Activated CD4-positive, alpha-beta T cell treated with anti-CD3 and anti-CD28 coated beads, Interleukin-2, amount 10 ng/mL, durations not matched to agents 7 days and 5 days (primary cell): ENCODE measurements at regions not wholly inside any gene's neighbourhood (a gene's known extent, or its start where the extent isn't known, plus 50 kb on each side); places are given as distances from the start of the nearest gene placed in this dataset.
"Not testable (repeated sequence)": the region's sequence is repeated elsewhere in the genome, so short reads cannot be mapped to it uniquely, and the experiment has no call there.

Experiments used
- CTCF ChIA-PET: fragments of 350-600 bp; sonication (Branson Sonifier 250); formaldehyde crosslinking; loops from one replicate; lab custom pipeline; 2021; ENCODE audit warnings: antibody characterized with exemption; lab: Charles Lee
- POLR2A ChIA-PET: fragments of 350-600 bp; sonication (Branson Sonifier 250); formaldehyde crosslinking; loops from one replicate; lab custom pipeline; 2021; ENCODE audit warnings: antibody characterized with exemption; lab: Charles Lee
- DNase-seq: peaks from one replicate; pipeline ENCODE4 v3.0.0-alpha.2; 2020
- H3K27ac Mint-ChIP-seq: one replicate; pipeline ENCODE4 v1.8.0; 2021; ENCODE audit warnings: mild to moderate bottlenecking, moderate library complexity, mixed read lengths
- H3K27me3 Mint-ChIP-seq: one replicate; pipeline ENCODE4 v1.8.0; 2021; ENCODE audit warnings: mixed read lengths
- H3K36me3 Mint-ChIP-seq: one replicate; pipeline ENCODE4 v1.8.0; 2021; ENCODE audit warnings: low read depth, mixed read lengths
- H3K4me1 Mint-ChIP-seq: one replicate; pipeline ENCODE4 v1.8.0; 2021; ENCODE audit warnings: mixed read lengths
- H3K4me3 Mint-ChIP-seq: one replicate; pipeline ENCODE4 v1.8.0; 2021; ENCODE audit warnings: mild to moderate bottlenecking, moderate library complexity, mixed read lengths
- H3K9me3 Mint-ChIP-seq: one replicate; pipeline ENCODE4 v1.8.0; 2021; ENCODE audit warnings: mixed read lengths

DNA sequence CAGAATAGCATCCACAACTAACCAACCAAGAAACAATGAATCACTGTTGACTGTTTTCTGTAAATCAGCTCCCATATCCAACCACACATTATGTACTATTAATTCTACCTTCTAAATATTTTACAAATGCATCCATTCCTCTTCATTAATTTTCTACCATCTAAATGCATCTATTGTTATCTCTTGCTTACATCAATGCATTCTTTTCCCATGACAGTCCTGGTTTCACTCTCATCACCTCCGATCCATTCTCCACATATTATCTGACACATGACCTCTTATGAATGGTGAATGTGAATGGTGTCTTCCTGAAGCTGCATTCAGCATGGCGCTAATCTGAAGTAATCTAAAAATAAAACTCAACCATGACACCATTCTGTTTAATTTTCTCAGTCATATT lies 153.8 kb upstream of the CALCR start:
- DNase-seq = no peak
- no peak overlapping the region for H3K4me3 Mint-ChIP-seq
- no peaks in the 10 kb centered on the region for H3K4me1 Mint-ChIP-seq
- H3K27me3 Mint-ChIP-seq = no peaks in the 10 kb centered on the region
- H3K36me3 Mint-ChIP-seq = no peaks in the 10 kb centered on the region
- ChIA-PET POLR2A (no interaction called here), CTCF (no interaction called here)
- H3K9me3 Mint-ChIP-seq = no peaks in the 10 kb centered on the region
- no peak overlapping the region for H3K27ac Mint-ChIP-seq

GRCh38 chr7:93725954-93726353 lies 151.4 kb upstream of the CALCR start:
- ChIA-PET CTCF (no interaction called here), POLR2A (no interaction called here)
- Mint-ChIP-seq H3K27ac (no peak overlapping the region), H3K27me3 (no peaks in the 10 kb centered on the region), H3K4me3 (no peak overlapping the region), H3K4me1 (no peaks in the 10 kb centered on the region), H3K9me3 (no peaks in the 10 kb centered on the region), H3K36me3 (no peaks in the 10 kb centered on the region)
- no peak for DNase-seq

GRCh38 chr7:93723424-93724124 lies 149.1 kb upstream of the CALCR start:
- H3K4me1 Mint-ChIP-seq = no peaks in the 10 kb centered on the region
- DNase-seq = no peak
- ChIA-PET POLR2A (no interaction called here), CTCF (no interaction called here)
- no peaks in the 10 kb centered on the region for H3K9me3 Mint-ChIP-seq
- H3K27ac Mint-ChIP-seq = no peak overlapping the region
- H3K4me3 Mint-ChIP-seq = no peak overlapping the region
- no peaks in the 10 kb centered on the region for H3K36me3 Mint-ChIP-seq
- H3K27me3 Mint-ChIP-seq = no peaks in the 10 kb centered on the region

DNA sequence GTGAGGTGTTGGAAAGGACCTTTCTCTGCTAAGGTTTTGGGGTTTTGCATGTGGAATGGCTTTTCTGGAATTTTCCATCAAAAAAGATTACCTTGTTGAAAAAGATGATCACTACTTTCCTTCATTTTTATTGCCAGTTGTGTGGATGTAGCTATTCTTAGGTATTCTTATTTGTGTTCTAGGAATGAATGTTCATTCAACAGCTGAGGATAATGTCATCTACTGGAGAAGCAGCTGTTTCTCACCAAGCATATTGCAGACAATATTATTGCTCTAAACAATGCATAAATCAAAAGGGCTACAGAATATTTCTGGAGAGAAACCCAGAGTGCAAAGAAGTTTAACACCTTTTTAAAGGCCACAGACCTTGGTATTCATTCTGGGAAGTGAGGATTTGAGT lies 145.6 kb upstream of the CALCR start:
- CTCF ChIA-PET = interaction anchor here (0.6 to 1.1 kb wide), 2 partner anchors 10 to 689 kb away, joined by 3 read pairs; no protein-coding TSS in a partner anchor

GRCh38 chr7:93719546-93719945 lies 145.0 kb upstream of the CALCR start:
- CTCF ChIA-PET = interaction anchor here (0.7 to 1.1 kb wide), 2 partner anchors 11 to 940 kb away, joined by 3 read pairs; no protein-coding TSS in a partner anchor

More for the DNA sequence above, 145.6 kb upstream of the CALCR start:
- H3K27me3 Mint-ChIP-seq = peaks cover 1% of the 10 kb centered on the region
- no peaks in the 10 kb centered on the region for H3K4me1 Mint-ChIP-seq
- no peaks in the 10 kb centered on the region for H3K36me3 Mint-ChIP-seq
- no peak overlapping the region for H3K4me3 Mint-ChIP-seq
- no peaks in the 10 kb centered on the region for H3K9me3 Mint-ChIP-seq
- DNase-seq = no peak
- POLR2A ChIA-PET = no interaction called here
- H3K27ac Mint-ChIP-seq = no peak overlapping the region

DNA sequence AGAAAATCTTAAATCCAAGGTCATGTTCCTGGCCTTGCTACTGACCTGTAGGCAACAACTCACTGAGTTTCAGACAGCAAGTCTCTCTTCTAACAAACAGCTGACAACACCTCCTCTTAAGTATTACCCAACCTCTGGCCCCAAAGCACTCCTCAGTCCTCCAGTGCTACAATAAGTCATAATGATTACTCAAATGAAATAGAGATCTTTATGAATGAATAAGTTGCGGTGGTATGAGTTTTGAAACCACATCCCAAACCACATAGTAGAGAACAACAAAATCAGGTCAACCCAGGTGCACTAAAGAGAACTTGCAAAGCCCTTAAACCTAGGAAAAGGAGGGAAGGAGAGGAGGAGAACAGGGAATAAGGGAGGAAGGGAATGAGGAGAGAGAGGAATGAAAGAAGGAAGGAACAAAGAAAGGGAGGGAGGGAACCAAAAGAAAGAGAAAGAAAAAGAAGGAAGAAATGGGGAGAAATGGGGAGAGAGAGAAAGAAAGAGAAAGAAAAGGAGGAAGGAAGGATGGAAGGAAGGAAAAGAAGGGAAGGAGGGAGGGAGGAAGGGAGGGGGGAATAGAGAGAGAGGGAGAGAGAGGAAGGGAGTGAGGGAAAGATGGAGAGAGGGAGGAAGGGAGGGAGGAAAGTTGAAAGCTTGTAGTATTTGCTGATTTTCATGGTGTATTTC lies 142.8 kb upstream of the CALCR start:
- H3K27me3 Mint-ChIP-seq = peaks cover 7% of the 10 kb centered on the region
- no peaks in the 10 kb centered on the region for H3K9me3 Mint-ChIP-seq
- no peak overlapping the region for H3K27ac Mint-ChIP-seq
- no peak overlapping the region for H3K4me3 Mint-ChIP-seq
- no peak for DNase-seq
- CTCF ChIA-PET = interaction anchor here (0.5 kb wide), 1 partner anchor 217 kb away, joined by 3 read pairs; no protein-coding TSS in a partner anchor
- H3K36me3 Mint-ChIP-seq = no peaks in the 10 kb centered on the region
- POLR2A ChIA-PET = no interaction called here
- no peaks in the 10 kb centered on the region for H3K4me1 Mint-ChIP-seq

More at GRCh38 chr7:93719546-93719945, 145.0 kb upstream of the CALCR start:
- H3K27me3 Mint-ChIP-seq = peaks cover 1% of the 10 kb centered on the region
- H3K36me3 Mint-ChIP-seq = no peaks in the 10 kb centered on the region
- H3K4me3 Mint-ChIP-seq = no peak overlapping the region
- no peak for DNase-seq
- no peak overlapping the region for H3K27ac Mint-ChIP-seq
- POLR2A ChIA-PET = no interaction called here
- no peaks in the 10 kb centered on the region for H3K4me1 Mint-ChIP-seq
- H3K9me3 Mint-ChIP-seq = no peaks in the 10 kb centered on the region

- Mint-ChIP-seq H3K9me3 (no peaks in the 10 kb centered on the region), H3K4me1 (no peaks in the 10 kb centered on the region), H3K4me3 (no peak overlapping the region), H3K36me3 (no peaks in the 10 kb centered on the region), H3K27ac (no peak overlapping the region), H3K27me3 (peaks cover 7% of the 10 kb centered on the region)
- ChIA-PET CTCF (interaction anchor here (0.5 kb wide), 1 partner anchor 380 kb away, joined by 3 read pairs; no protein-coding TSS in a partner anchor), POLR2A (no interaction called here)
- DNase-seq = peak; percentile 14
Observed at GRCh38 chr7:93715234-93715633, 140.7 kb upstream of the CALCR start.

- no peak overlapping the region for H3K4me3 Mint-ChIP-seq
- no peak overlapping the region for H3K27ac Mint-ChIP-seq
- ChIA-PET CTCF (no interaction called here), POLR2A (no interaction called here)
- DNase-seq = no peak
- H3K4me1 Mint-ChIP-seq = no peaks in the 10 kb centered on the region
- no peaks in the 10 kb centered on the region for H3K9me3 Mint-ChIP-seq
- H3K36me3 Mint-ChIP-seq = no peaks in the 10 kb centered on the region
- H3K27me3 Mint-ChIP-seq = peaks cover 7% of the 10 kb centered on the region
Observed at GRCh38 chr7:93711926-93712325, 137.4 kb upstream of the CALCR start.

GRCh38 chr7:93708255-93708654 lies 133.7 kb upstream of the CALCR start:
- H3K36me3 Mint-ChIP-seq, H3K9me3 Mint-ChIP-seq, CTCF ChIA-PET, H3K27ac Mint-ChIP-seq, POLR2A ChIA-PET, DNase-seq, H3K4me3 Mint-ChIP-seq, H3K4me1 Mint-ChIP-seq, H3K27me3 Mint-ChIP-seq: not testable (repeated sequence)

DNA sequence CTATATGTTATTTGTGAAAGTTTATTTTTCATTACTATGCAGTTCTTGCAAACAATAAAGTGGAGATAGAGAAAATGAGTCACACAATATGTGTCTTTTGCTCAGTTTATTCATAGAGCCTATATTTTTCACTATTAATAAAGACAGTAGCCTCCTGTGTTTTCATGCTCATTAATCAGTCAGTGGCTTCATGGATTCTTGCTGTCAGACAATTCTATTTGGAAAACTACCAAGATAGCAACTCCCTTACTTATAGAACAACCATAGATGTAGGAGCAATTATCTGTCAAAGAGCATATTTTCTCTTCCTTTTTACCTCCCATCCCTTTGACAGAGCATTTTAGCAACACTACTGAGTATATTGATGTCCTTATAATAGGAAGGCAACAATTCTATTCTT lies 132.7 kb upstream of the CALCR start:
- H3K4me1 Mint-ChIP-seq = no peaks in the 10 kb centered on the region
- no peaks in the 10 kb centered on the region for H3K36me3 Mint-ChIP-seq
- ChIA-PET CTCF (no interaction called here), POLR2A (no interaction called here)
- H3K9me3 Mint-ChIP-seq = no peaks in the 10 kb centered on the region
- no peak for DNase-seq
- no peak overlapping the region for H3K27ac Mint-ChIP-seq
- H3K4me3 Mint-ChIP-seq = no peak overlapping the region
- H3K27me3 Mint-ChIP-seq = no peaks in the 10 kb centered on the region

DNA sequence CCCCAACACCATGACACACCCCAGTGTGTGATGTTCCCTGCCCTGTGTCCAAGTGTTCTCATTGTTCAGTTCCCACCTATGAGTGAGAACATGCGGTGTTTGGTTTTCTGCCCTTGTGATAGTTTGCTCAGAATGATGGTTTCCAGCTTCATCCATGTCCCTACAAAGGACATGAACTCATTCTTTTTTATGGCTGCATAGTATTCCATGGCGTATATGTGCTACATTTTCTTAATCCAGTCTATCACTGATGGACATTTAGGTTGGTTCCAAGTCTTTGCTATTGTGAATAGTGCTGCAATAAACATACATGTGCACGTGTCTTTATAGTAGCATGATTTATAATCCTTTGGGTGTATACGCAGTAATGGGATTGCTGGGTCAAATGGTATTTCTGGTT lies 131.6 kb upstream of the CALCR start:
- CTCF ChIA-PET = interaction anchor here (0.6 kb wide), 1 partner anchor 90 kb away, joined by 3 read pairs; no protein-coding TSS in a partner anchor
- H3K4me3 Mint-ChIP-seq, H3K9me3 Mint-ChIP-seq, H3K27ac Mint-ChIP-seq, POLR2A ChIA-PET, H3K4me1 Mint-ChIP-seq, H3K36me3 Mint-ChIP-seq, H3K27me3 Mint-ChIP-seq, DNase-seq: not testable (repeated sequence)

GRCh38 chr7:93704217-93704616 lies 129.7 kb upstream of the CALCR start:
- no peak for DNase-seq
- ChIA-PET POLR2A (no interaction called here), CTCF (no interaction called here)
- Mint-ChIP-seq H3K27me3 (no peaks in the 10 kb centered on the region), H3K9me3 (no peaks in the 10 kb centered on the region), H3K27ac (no peak overlapping the region), H3K4me3 (no peak overlapping the region), H3K4me1 (no peaks in the 10 kb centered on the region), H3K36me3 (no peaks in the 10 kb centered on the region)

GRCh38 chr7:93697901-93698300 lies 123.4 kb upstream of the CALCR start:
- no peak for DNase-seq
- CTCF ChIA-PET = no interaction called here
- Mint-ChIP-seq H3K27ac (no peak overlapping the region), H3K27me3 (no peaks in the 10 kb centered on the region), H3K4me3 (no peak overlapping the region), H3K9me3 (no peaks in the 10 kb centered on the region), H3K36me3 (no peaks in the 10 kb centered on the region), H3K4me1 (no peaks in the 10 kb centered on the region)
- POLR2A ChIA-PET = no interaction called here
